Epithelial cell of proximal tubule (primary cell): ENCODE measurements at regions not wholly inside any gene's neighbourhood (a gene's known extent, or its start where the extent isn't known, plus 50 kb on each side); places are given as distances from the start of the nearest gene placed in this dataset.
"Not testable (repeated sequence)": the region's sequence is repeated elsewhere in the genome, so short reads cannot be mapped to it uniquely, and the experiment has no call there.

Experiments used
- DNase-seq: peaks from one replicate; pipeline ENCODE4 v3.0.0-alpha.2; 2011; ENCODE audit warnings: low read depth
- H3K4me3 ChIP-seq: 2 replicates; pipeline ENCODE4 v1.5.1; 2011; ENCODE audit warnings: low read depth, mild to moderate bottlenecking, low read length
- CTCF ChIP-seq: conservative IDR thresholded peaks from 2 replicates; pipeline ENCODE4 v1.5.1; 2012; ENCODE audit warnings: low read depth, mild to moderate bottlenecking, low read length

GRCh38 chrX:20672476-20672875, 405.8 kb upstream of the RPS6KA3 start:
- DNase-seq = no peak
- no peak overlapping the region for H3K4me3 ChIP-seq
- no peak for TF ChIP-seq CTCF

GRCh38 chrX:20671746-20672145, 405.0 kb upstream of the RPS6KA3 start:
- DNase-seq, H3K4me3 ChIP-seq: not testable (repeated sequence)

GRCh38 chrX:20670611-20671010, 403.9 kb upstream of the RPS6KA3 start:
- no peak for TF ChIP-seq CTCF
- no peak for DNase-seq

GRCh38 chrX:20668550-20668949, 401.8 kb upstream of the RPS6KA3 start:
- no peak for TF ChIP-seq CTCF
- no peak overlapping the region for H3K4me3 ChIP-seq
- no peak for DNase-seq

More at GRCh38 chrX:20670611-20671010, 403.9 kb upstream of the RPS6KA3 start:
- H3K4me3 ChIP-seq = no peak overlapping the region

- TF ChIP-seq CTCF = no peak
- H3K4me3 ChIP-seq = no peak overlapping the region
- no peak for DNase-seq
Observed at GRCh38 chrX:20666331-20666730, 399.6 kb upstream of the RPS6KA3 start.

GRCh38 chrX:20665481-20665880, 398.8 kb upstream of the RPS6KA3 start:
- no peak overlapping the region for H3K4me3 ChIP-seq
- no peak for TF ChIP-seq CTCF
- no peak for DNase-seq

GRCh38 chrX:20664774-20665173, 398.1 kb upstream of the RPS6KA3 start:
- no peak for DNase-seq
- no peak for TF ChIP-seq CTCF
- H3K4me3 ChIP-seq = no peak overlapping the region

GRCh38 chrX:20664131-20664530, 397.4 kb upstream of the RPS6KA3 start:
- no peak for DNase-seq

More at GRCh38 chrX:20664131-20664530, 397.4 kb upstream of the RPS6KA3 start:
- no peak overlapping the region for H3K4me3 ChIP-seq
- TF ChIP-seq CTCF = no peak
